NCI-H128 (cell line): ENCODE measurements at regions not wholly inside any gene's neighbourhood (a gene's known extent, or its start where the extent isn't known, plus 50 kb on each side); places are given as distances from the start of the nearest gene placed in this dataset.

Source experiments
- DNase-seq: peaks from one replicate; lab custom pipeline; 2025; ENCODE audit not compliant: unreplicated experiment; lab: John Stamatoyannopoulos, UW

- no peak for DNase-seq
Observed at GRCh38 chr2:22787745-22788144, 597.2 kb upstream of the KLHL29 start.

GRCh38 chr2:22788749-22789327, 596.1 kb upstream of the KLHL29 start:
- DNase-seq = no peak

DNA sequence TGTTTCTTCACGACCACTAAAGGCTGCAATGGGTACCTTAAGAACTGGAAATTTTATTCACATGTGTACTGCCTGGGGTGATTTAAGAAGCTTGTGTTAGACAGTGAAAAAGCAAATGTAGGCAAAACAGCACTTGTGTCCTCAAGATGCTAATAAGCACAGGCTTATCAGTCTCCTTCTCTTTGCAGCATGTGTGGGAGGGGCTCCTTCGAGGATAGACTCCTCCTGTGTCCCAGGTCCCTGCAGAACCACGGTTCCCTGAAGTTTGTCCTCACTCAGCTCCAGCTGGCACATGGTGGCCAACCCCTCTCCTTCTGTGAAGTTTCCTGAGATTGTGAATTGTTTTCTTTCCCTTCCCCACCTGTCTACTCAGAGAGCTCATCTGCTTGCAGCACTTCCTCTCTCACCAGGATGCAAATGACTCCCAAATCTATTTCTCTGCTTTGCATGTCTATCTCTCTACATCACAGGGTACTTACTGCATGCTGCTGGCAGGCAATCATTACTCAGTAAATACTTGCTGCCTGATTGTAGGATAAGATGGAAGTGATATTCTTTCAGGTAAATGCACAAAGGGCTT, 589.6 kb upstream of the KLHL29 start:
- no peak for DNase-seq

- no peak for DNase-seq
Observed at GRCh38 chr2:22798386-22798785, 586.6 kb upstream of the KLHL29 start.

DNA sequence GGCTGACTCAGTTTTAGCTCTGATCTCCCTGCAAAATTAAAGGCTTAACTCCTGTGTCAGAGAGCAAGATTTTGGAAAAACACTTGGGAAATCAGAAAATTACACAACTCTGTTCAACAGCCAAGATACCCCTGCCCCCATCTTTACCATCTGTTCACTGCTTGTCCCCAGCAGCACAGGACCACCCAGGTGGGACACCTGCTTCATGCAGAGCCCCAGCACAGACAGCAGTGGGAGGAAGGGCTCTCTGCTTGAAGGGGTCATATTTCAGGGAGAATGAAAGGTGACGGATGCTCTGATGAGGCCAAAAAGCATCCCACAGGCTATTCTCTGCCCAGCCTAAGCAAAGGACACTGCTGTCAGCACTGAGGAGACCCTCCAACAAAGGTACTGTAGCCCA, 584.6 kb upstream of the KLHL29 start:
- no peak for DNase-seq

GRCh38 chr2:22801071-22801470, 583.9 kb upstream of the KLHL29 start:
- no peak for DNase-seq

- DNase-seq = no peak
Observed at GRCh38 chr2:22801970-22802369, 583.0 kb upstream of the KLHL29 start.

GRCh38 chr2:22807872-22808271, 577.1 kb upstream of the KLHL29 start:
- no peak for DNase-seq

DNA sequence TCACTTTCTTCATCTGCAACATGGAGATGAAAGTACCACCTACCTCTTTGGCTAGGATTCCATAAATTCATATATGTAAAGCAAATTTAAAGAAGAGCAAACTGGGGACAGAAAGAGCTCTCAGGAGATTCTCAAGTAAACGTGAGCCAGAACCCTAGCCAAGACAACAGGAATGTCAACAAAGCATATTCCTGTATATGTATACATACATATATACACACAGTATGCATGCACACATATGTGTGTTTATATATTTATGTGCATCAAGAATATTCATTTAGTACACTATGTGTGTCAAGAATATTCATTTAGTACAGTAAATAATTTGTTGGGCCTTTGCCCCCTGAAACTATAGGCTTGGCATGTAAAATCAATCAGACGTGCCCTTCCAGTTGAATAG, 574.4 kb upstream of the KLHL29 start:
- no peak for DNase-seq

- no peak for DNase-seq
Observed at GRCh38 chr2:22812065-22812680, 572.8 kb upstream of the KLHL29 start.

DNA sequence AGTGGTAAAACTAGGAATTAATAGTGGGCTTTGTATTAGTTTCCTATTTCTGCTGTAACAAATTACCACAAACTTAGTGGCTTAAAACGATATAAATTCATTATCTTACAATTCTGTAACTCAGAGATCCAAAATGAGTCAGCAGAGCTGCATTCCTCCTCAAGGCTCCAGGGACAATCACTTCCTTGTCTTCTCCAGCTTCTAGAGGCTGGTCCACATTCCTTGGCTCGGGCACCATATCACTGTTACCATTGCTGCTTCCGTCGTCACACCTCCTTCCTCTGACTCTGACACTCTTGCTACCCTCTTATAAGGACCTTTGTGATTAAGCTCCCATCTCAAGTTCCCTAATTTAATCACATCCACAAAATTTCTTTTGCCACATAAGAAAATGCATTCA, 567.8 kb upstream of the KLHL29 start:
- no peak for DNase-seq

- no peak for DNase-seq
Observed at GRCh38 chr2:22821458-22821857, 563.5 kb upstream of the KLHL29 start.

- peak; percentile 5 for DNase-seq
Observed at GRCh38 chr2:22822835-22823234, 562.1 kb upstream of the KLHL29 start.

DNA sequence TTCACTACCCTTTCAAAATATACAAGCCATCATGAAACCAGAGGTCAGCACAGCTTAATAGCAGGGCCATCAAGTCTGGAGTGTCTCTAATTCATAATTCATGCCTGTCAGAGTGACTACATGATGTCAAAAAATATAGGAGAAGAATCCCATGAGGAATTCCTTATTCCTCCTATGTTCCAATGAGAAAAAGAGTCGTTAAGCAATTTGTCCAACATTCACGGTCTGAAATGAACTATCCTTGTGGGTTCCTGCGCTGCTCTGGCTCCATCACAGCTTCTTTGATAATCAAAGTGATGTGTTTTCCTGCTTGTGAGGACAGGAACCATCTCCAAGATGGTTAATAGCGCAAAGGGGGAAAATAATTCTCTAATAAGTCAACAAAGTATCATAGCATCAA, 560.4 kb upstream of the KLHL29 start:
- DNase-seq = no peak

- DNase-seq = no peak
Observed at GRCh38 chr2:22826703-22827102, 558.3 kb upstream of the KLHL29 start.

GRCh38 chr2:22829791-22830190, 555.2 kb upstream of the KLHL29 start:
- no peak for DNase-seq

DNA sequence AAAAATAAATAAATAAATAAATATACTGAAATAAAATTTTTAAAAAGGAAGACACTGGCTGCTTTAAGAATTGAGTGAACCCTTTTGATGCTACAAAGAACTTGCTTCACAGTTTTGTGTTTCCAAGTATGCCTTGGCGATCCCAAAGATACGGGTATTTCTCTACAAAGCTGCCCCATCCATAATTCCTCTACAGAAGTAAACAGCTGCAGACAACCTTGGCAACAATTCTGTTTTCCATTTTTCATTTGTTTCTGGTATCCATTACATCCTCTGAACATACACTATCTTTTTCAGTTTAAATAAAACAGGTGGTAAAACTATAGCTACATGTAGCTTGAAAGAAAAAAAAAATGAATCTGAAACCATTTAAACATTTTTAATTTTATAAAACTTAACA, 552.8 kb upstream of the KLHL29 start:
- DNase-seq = no peak

GRCh38 chr2:22838461-22838860, 546.5 kb upstream of the KLHL29 start:
- DNase-seq = no peak

GRCh38 chr2:22842205-22842869, 542.6 kb upstream of the KLHL29 start:
- no peak for DNase-seq

GRCh38 chr2:22843919-22844537, 541.0 kb upstream of the KLHL29 start:
- no peak for DNase-seq

GRCh38 chr2:22850310-22850709, 534.7 kb upstream of the KLHL29 start:
- no peak for DNase-seq

DNA sequence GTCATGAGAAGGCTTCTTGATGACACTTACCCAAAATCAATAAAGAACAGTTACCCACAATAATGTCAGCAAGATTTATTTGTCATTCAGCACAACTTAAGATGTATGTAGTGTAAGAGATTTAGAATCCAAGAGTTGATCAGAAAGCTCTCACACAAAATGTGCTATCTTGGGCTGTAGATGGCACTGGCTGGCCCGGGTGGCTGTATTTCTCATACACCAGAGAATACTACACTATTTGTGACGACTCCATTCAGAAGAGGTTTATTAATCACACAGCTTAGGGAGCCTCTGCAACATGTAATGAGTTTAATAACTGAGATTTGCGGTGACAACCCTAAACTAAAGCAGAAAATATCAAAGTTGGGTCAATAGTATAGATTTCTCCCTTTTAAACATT, 530.4 kb upstream of the KLHL29 start:
- DNase-seq = no peak
